DND-41 (cell line): ENCODE measurements at regions not wholly inside any gene's neighbourhood (a gene's known extent, or its start where the extent isn't known, plus 50 kb on each side); places are given as distances from the start of the nearest gene placed in this dataset.

Experiments
- CTCF ChIP-seq: IDR thresholded peaks from 2 replicates; pipeline ENCODE4 v1.5.1; 2012; ENCODE audit warnings: borderline replicate concordance, low read length, moderate library complexity, mild to moderate bottlenecking; ENCODE audit not compliant: poor library complexity, severe bottlenecking; ENCODE audit errors: extremely low read depth
- EZH2 ChIP-seq: IDR thresholded peaks from 3 replicates; pipeline ENCODE4 v1.6.1; 2012; ENCODE audit warnings: borderline replicate concordance, low read depth, mild to moderate bottlenecking, moderate library complexity, low read length, inconsistent platforms; ENCODE audit not compliant: severe bottlenecking

DNA sequence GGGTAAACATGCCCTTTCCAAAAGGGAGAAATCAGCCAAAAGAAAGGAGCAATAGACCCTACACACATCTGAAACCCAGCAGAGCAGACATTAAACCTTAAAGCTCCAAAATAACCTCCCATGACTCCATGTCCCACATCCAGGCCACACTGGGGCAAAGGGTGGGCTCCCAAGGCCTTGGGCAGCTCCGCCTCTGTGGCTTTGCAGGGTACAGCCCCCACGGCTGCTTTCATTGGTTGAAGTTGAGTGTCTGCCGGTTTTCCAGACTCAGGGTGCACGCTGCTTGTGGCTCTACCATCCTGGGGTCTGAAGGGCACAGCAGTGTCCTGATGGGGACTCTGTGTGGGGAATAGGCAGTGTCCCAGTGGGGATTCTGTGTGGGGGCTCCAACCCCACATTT lies 146.5 kb downstream of the ZDHHC21 start:
- TF ChIP-seq CTCF (no peak), EZH2 (no peak)
